Activated T-helper 1 cell treated with anti-CD3 and anti-CD28 coated beads, Interleukin-2, amount 50 U/mL, for 16 hours (primary cell): ENCODE measurements at regions not wholly inside any gene's neighbourhood (a gene's known extent, or its start where the extent isn't known, plus 50 kb on each side); places are given as distances from the start of the nearest gene placed in this dataset.
"Not testable (repeated sequence)": the region's sequence is repeated elsewhere in the genome, so short reads cannot be mapped to it uniquely, and the experiment has no call there.

ENCODE experiments used
- DNase-seq, 2 donors: peaks; one replicate each; pipeline ENCODE4 v3.0.0-alpha.2; 2020; ENCODE audit warnings: low read depth in 1 of 2, low spot score in 1 of 2

- DNase-seq, result no peak
Measured at GRCh38 chr10:63675171-63675570, 154.0 kb downstream of the REEP3 start.

DNA sequence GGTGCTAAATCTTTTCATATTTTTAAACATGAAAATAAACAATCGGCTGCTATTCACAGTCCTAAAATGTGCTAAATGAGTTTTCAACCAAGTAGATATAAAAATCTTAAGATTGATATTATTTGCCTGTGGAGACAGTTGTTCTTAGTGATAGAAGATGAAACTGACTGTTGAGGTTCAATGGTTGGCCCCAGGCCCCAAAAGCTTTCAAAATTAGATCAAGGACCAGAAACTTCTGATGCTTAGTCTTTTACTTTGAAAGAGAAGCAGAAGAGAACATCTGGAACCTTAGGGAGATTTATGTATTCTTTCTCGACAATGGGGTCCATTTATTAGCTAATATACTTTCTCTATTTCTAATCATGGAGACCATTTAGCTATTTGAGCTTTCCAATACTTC lies 155.8 kb downstream of the REEP3 start:
- DNase-seq, result no peak

- DNase-seq, result not testable (repeated sequence)
Measured at GRCh38 chr10:63680545-63680944, 159.3 kb downstream of the REEP3 start.

DNA sequence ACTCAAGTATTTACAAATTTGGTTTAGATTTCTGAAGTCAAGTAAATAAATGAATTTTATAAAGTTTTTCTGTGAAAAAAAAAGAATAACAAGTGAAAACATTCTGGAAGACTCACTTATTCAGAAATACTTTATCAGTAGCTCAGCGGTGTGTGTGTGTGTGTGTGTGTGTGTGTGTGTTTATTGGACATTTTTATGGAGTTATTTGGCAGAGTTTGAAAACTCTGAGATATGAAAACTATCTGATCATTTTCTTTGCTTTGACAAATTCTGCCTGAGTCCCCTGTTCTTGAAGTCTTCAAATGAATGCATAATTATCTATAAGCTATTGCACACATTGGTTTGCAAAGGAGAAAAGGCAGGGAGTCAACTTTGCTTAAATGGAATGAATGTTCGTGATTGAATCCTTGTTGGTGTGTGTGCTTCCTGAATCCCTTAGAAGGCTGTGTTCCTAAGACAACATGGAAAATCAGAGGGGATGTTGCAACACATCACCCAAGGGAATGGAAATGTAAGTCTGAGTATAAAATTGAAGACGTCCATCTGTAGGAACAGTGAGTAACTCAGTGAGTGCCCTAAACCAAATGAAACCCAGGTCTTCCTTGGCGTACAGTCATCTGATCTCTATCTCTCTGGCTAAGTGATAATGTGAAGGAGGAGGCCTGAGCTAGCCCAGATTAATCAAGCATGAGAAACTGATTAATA lies 160.9 kb downstream of the REEP3 start:
- no peak for DNase-seq

GRCh38 chr10:63682698-63683052 lies 161.5 kb downstream of the REEP3 start:
- DNase-seq, result not testable (repeated sequence)

- no peak for DNase-seq
Measured at GRCh38 chr10:63683223-63683622, 162.0 kb downstream of the REEP3 start.

DNA sequence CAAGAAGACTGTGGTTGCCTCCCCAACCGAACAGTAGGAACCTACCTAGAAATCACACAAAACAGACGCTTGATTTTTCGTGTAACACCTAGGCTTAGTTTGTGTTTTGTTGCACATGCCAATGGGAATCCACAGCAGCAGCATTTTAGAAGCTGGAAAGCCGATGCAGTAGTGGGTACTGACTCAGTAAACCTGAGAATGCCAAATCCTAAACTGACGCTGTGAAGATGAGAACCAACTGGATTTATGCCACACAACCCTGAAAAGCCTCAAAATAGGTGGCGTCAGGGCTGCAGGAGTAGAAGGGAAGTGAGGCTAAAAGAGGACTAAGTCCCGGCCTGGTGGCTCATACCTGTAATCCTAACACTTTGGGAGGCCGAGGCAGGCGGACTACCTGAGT lies 162.5 kb downstream of the REEP3 start:
- no peak for DNase-seq

GRCh38 chr10:63684257-63684936 lies 163.2 kb downstream of the REEP3 start:
- no peak for DNase-seq

DNA sequence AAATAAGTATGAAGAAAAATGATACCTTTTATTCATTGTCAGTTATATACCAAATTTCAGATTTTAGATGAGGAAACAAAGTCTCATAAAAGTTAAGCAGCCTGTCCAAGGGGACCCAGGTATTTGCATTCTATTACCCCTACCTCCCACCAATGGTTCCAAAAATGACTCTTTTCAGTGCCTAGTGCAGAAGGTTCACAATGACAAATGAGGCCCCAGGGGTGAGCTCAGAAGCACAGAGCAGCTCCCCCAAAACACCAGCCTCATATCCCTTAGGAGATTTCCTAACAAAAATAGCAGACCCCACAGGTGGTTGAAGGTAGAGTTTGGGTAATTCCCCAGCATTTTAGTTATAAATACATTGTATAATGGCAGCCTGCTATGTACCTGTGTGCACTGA lies 168.6 kb downstream of the REEP3 start:
- DNase-seq, result no peak

GRCh38 chr10:63692220-63692896 lies 171.2 kb downstream of the REEP3 start:
- DNase-seq, result no peak

GRCh38 chr10:63693021-63693420 lies 171.8 kb downstream of the REEP3 start:
- not testable (repeated sequence) for DNase-seq

DNA sequence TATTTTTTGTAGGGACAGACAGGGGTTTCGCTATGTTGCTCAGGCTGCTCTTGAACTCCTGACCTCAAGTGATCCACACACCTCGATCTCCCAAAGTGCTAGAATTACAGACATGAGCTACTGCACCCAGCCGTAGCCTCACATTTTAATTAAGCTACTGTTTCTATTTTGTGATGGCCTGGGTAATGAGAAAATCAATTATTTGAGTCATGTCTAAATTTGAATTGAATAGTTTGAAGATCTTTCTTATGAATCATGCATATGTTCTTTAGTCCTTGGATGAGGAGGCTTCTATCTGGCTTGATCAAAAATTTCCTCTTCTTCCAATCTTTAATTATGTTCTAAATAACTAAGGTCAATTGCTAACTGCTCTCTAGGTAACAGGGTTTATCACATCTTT lies 175.0 kb downstream of the REEP3 start:
- DNase-seq, result no peak

DNA sequence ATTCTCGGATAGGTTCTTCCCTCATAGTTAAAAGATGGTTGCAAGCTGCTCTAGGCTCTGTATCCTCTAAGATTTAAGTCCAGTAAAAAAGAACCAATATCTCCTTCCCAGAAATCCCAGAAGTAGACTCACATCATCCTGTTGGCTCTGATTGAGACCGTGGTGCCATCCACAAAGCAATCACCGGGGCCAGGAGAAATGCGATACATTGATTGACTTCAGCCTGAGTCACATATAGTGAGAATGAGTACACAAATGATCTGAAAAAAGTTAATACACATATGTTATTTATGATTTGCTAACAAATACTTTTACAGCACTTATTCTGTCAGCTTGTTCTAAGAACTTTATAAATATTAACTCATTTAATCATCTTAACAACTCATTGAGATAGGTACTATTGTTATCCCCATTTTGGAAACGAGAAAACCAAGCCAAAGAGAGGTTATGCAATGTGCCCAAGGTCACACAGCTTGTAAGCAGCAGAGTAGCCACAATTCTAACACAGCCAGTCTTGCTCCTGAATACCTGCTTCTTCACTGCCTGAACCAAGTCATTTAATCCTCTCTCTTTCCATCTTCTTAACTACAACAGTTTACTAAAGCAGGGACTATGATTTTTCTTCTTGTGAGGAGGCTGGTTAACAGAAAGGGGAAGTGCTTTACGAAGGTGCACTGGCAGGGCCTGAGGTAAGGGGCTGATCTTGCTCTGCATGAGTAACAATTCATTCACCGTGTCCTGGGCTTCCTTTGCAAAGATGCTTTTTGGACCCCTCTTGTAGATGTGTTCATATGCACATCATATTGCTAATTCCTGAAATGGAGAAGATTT lies 177.0 kb downstream of the REEP3 start:
- DNase-seq, result no peak

DNA sequence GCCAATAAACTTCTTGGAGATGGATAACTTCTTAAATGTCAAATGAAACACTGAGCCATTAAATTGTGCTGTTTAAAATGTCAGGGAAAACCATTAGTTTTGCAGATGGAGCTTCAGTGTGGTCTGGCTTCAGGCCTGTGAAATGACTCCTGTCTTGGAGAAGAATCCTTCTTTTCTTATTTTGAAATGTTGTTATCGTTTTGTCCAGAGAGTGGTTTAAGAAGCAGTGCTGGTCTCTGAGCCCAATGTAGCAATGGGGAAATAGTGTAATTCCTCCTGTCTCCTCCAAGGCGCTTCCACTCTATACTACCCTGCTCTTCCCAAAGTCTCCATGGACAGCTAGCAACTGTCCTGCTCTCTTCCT lies 177.6 kb downstream of the REEP3 start:
- DNase-seq, result no peak

GRCh38 chr10:63699785-63700613 lies 178.8 kb downstream of the REEP3 start:
- DNase-seq, result no peak

DNA sequence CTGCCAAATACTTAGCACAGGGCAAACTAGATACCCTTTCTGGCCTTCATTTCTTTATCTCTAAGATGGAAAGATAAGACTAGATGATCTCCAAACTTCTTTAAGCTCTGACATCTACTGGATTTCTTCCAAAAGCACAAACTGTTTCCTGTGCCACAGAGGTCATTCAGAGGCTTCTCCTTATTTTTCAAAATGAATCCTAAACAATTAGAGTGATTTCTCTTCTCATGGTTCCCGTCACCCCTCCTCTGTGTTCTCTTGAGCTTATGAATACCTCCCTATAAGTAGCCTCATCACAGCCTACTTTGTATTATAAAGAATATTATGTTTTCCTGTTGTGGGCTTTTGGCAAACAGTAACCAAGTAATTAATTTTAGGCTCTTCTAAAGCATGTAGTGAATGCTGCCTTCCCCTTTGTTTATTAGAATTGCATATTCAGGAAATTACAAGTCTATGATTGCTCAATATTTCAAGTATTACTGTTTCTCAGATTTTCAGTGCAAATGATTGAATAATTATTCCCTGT lies 179.5 kb downstream of the REEP3 start:
- DNase-seq, result no peak

DNA sequence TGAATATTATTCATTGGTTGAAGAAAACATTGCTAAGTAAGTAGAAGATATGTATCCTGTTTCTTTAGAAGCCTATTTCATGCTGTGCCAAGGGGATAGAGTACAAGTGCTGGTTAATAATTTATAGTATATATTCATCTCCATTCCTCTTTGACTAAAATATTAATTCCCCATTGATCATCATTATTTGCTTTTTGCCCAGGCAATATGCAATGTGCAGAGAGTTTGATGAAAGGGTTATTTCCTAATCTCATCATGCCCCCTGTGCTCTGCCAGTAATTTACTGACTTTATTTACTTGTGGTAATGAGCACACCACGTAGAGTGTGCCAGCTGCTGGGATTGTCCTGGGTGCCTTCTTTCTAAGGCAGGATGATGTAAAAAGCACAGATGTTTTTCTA lies 180.9 kb downstream of the REEP3 start:
- DNase-seq, result no peak

GRCh38 chr10:63703113-63703670 lies 182.0 kb downstream of the REEP3 start:
- no peak for DNase-seq

DNA sequence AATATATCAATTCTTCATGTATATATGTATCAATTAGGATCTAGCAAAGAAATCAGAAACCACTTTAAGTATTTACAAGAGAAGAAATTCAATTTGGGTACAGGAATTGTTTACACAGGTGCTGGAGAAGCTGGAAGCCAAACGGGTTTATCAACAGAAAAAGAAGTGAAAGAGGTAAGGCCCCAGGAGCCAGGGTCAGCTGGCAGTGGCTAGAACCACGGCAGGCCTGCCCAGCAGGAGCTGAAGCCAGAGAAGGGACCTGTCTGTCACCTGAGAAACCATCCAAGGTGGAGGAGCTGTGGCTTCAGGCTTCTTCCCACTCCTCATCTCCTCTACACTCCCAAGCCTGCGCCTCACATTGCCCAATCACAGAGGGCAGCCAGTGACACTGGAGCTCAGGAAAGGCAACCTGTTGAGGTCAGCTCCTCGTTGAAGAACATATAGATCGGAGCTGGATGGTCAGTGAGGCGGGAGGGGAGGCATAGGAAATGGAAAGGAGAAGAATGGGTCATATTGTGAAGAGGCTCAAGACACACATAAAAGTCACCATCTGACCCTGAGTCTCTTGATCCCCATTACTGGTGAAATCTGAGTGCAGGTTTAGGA lies 182.6 kb downstream of the REEP3 start:
- DNase-seq, result no peak
